Inferior parietal cortex (tissue), 1 donor: ENCODE measurements at regions not wholly inside any gene's neighbourhood (a gene's known extent, or its start where the extent isn't known, plus 50 kb on each side); places are given as distances from the start of the nearest gene placed in this dataset.

ENCODE experiments used
- DNase-seq: peaks from one replicate; pipeline ENCODE4 v3.0.0-alpha.2; 2016; ENCODE audit errors: extremely low spot score

GRCh38 chr4:113849771-113850170, 88.2 kb upstream of the CAMK2D start:
- DNase-seq = peak; percentile 35

- no peak for DNase-seq
Measured at GRCh38 chr4:113847710-113848109, 86.2 kb upstream of the CAMK2D start.

- no peak for DNase-seq
Measured at GRCh38 chr4:113846433-113846832, 84.9 kb upstream of the CAMK2D start.

GRCh38 chr4:113845138-113845537, 83.6 kb upstream of the CAMK2D start:
- no peak for DNase-seq

GRCh38 chr4:113844369-113844768, 82.8 kb upstream of the CAMK2D start:
- DNase-seq = no peak

- no peak for DNase-seq
Measured at GRCh38 chr4:113840861-113841260, 79.3 kb upstream of the CAMK2D start.

GRCh38 chr4:113838460-113838859, 76.9 kb upstream of the CAMK2D start:
- DNase-seq = no peak

GRCh38 chr4:113837397-113837796, 75.9 kb upstream of the CAMK2D start:
- peak; percentile 34 for DNase-seq

- no peak for DNase-seq
Measured at GRCh38 chr4:113835005-113835404, 73.5 kb upstream of the CAMK2D start.

GRCh38 chr4:113834298-113834697, 72.8 kb upstream of the CAMK2D start:
- DNase-seq = no peak

GRCh38 chr4:113832803-113833202, 71.3 kb upstream of the CAMK2D start:
- DNase-seq = no peak

- DNase-seq = no peak
Measured at GRCh38 chr4:113831457-113831856, 69.9 kb upstream of the CAMK2D start.

- no peak for DNase-seq
Measured at GRCh38 chr4:113828702-113829101, 67.2 kb upstream of the CAMK2D start.

- DNase-seq = no peak
Measured at GRCh38 chr4:113827285-113827684, 65.7 kb upstream of the CAMK2D start.

GRCh38 chr4:113826421-113826820, 64.9 kb upstream of the CAMK2D start:
- no peak for DNase-seq

GRCh38 chr4:113825272-113825671, 63.7 kb upstream of the CAMK2D start:
- no peak for DNase-seq

- DNase-seq = no peak
Measured at GRCh38 chr4:113824396-113824795, 62.9 kb upstream of the CAMK2D start.

- no peak for DNase-seq
Measured at GRCh38 chr4:113823291-113823659, 61.7 kb upstream of the CAMK2D start.

- no peak for DNase-seq
Measured at GRCh38 chr4:113822555-113823290, 61.2 kb upstream of the CAMK2D start.

GRCh38 chr4:113821856-113822255, 60.3 kb upstream of the CAMK2D start:
- DNase-seq = no peak

GRCh38 chr4:113820108-113820507, 58.6 kb upstream of the CAMK2D start:
- DNase-seq = no peak

- no peak for DNase-seq
Measured at GRCh38 chr4:113815826-113816225, 54.3 kb upstream of the CAMK2D start.

- DNase-seq = peak; percentile 57
Measured at GRCh38 chr4:113811359-113811758, 49.8 kb upstream of the CAMK2D start.
